SK-N-SH (cell line): ENCODE measurements at regions not wholly inside any gene's neighbourhood (a gene's known extent, or its start where the extent isn't known, plus 50 kb on each side); places are given as distances from the start of the nearest gene placed in this dataset.

Experiments
- CTCF ChIA-PET: fragments of 300-600, 350-600 bp; formaldehyde crosslinking; extraction: SDS; loops from one replicate; lab custom pipeline; 2021; lab: Yijun Ruan, JAX
- POLR2A ChIA-PET: fragments of 350-600 bp; sonication (Branson Sonifier 250); formaldehyde crosslinking; extraction: SDS; loops from one replicate; lab custom pipeline; 2020; ENCODE audit warnings: antibody characterized with exemption, inconsistent platforms; lab: Yijun Ruan, JAX
- DNase-seq: peaks from one replicate; pipeline ENCODE4 v3.0.0; 2012
- H2AFZ ChIP-seq: fragments of 200-600 bp; sonication (generic); 2 replicates; pipeline ENCODE4 v1.8.1; 2016; ENCODE audit warnings: antibody characterized with exemption, mild to moderate bottlenecking, low read depth
- H3F3A ChIP-seq: fragments of 200-600 bp; sonication (generic); replicated peaks from 2 replicates; pipeline ENCODE3; 2016; ENCODE audit warnings: antibody characterized with exemption, mild to moderate bottlenecking; ENCODE audit not compliant: insufficient read depth
- H3K27ac ChIP-seq, 2 experiments: fragments of 200-500 bp in 1 of 2; fragments of 200-600 bp in 1 of 2; sonication (Bioruptor generic) in 1 of 2; sonication (generic), shearing (Covaris generic) in 1 of 2; 2 replicates each; pipeline versions ENCODE4 v1.5.1 to v1.6.1; 2014 to 2016; ENCODE audit warnings: low read depth in 2 of 2, inconsistent platforms in 1 of 2, low read length in 1 of 2, mild to moderate bottlenecking in 1 of 2, mixed read lengths in 1 of 2
- H3K27me3 ChIP-seq: fragments of 200-600 bp; sonication (generic), shearing (Covaris generic); 2 replicates; pipeline ENCODE4 v1.6.1; 2016; ENCODE audit warnings: mixed run types; ENCODE audit not compliant: insufficient read depth
- H3K36me3 ChIP-seq, 2 experiments: fragments of 200-500 bp in 1 of 2; fragments of 200-600 bp in 1 of 2; sonication (Bioruptor generic) in 1 of 2; sonication (generic) in 1 of 2; replicated peaks in 1 of 2; 2 replicates each; pipeline versions ENCODE3 to v1.5.1; 2014 to 2016; ENCODE audit warnings: low read length in 1 of 2, mild to moderate bottlenecking in 1 of 2; ENCODE audit not compliant: insufficient read depth in 2 of 2, control insufficient read depth in 1 of 2
- H3K4me1 ChIP-seq, 2 experiments: fragments of 200-500 bp in 1 of 2; fragments of 200-600 bp in 1 of 2; sonication (Bioruptor generic) in 1 of 2; sonication (generic), shearing (Covaris generic) in 1 of 2; 2 replicates each; pipeline versions ENCODE4 v1.5.1 to v1.6.1; 2014 to 2016; ENCODE audit warnings: low read depth in 1 of 2, low read length in 1 of 2, mixed run types in 1 of 2; ENCODE audit not compliant: insufficient read depth in 2 of 2, control insufficient read depth in 1 of 2
- H3K4me2 ChIP-seq: fragments of 200-600 bp; sonication (generic), shearing (Covaris generic); 2 replicates; pipeline ENCODE4 v1.6.1; 2017; ENCODE audit warnings: mixed run types
- H3K4me3 ChIP-seq, 2 experiments: fragments of 200-500 bp in 1 of 2; fragments of 200-600 bp in 1 of 2; sonication (Bioruptor generic) in 1 of 2; sonication (generic), shearing (Covaris generic) in 1 of 2; 2 replicates each; pipeline versions ENCODE4 v1.5.1 to v1.8.1; 2014 to 2016; ENCODE audit warnings: low read depth in 2 of 2, inconsistent platforms in 1 of 2, low read length in 1 of 2, mild to moderate bottlenecking in 1 of 2, mixed read lengths in 1 of 2, moderate library complexity in 1 of 2
- H3K79me2 ChIP-seq: fragments of 200-600 bp; sonication (generic); 2 replicates; pipeline ENCODE4 v1.8.1; 2017; ENCODE audit warnings: mild to moderate bottlenecking; ENCODE audit not compliant: insufficient read depth
- H3K9ac ChIP-seq: fragments of 200-600 bp; sonication (generic); 2 replicates; pipeline ENCODE4 v1.6.1; 2017; ENCODE audit warnings: mixed run types
- H3K9me2 ChIP-seq: fragments of 200-600 bp; sonication (generic); 2 replicates; pipeline ENCODE4 v1.6.1; 2017; ENCODE audit warnings: mixed run types
- H3K9me3 ChIP-seq: fragments of 200-600 bp; sonication (generic); 2 replicates; pipeline ENCODE4 v1.6.1; 2017; ENCODE audit warnings: mixed run types, mild to moderate bottlenecking, moderate library complexity
- H4K20me1 ChIP-seq: fragments of 200-600 bp; sonication (generic); 2 replicates; pipeline ENCODE4 v1.6.1; 2017; ENCODE audit warnings: mild to moderate bottlenecking, mixed run types; ENCODE audit not compliant: insufficient read depth
- EZH2phosphoT487 ChIP-seq: fragments of 200-600 bp; sonication (generic); IDR thresholded peaks from 2 replicates; pipeline ENCODE4 v1.6.1; 2017; ENCODE audit warnings: low read depth, mixed run types, mild to moderate bottlenecking, antibody characterized with exemption, moderate library complexity, borderline replicate concordance
- FOSL2 ChIP-seq: IDR thresholded peaks from 2 replicates; pipeline ENCODE4 v1.4.0; 2012; ENCODE audit warnings: low read depth, mild to moderate bottlenecking, moderate library complexity, borderline replicate concordance
- FOXJ3 ChIP-seq: sonication (generic); formaldehyde crosslinking; IDR thresholded peaks from 2 replicates; pipeline ENCODE4 v1.5.1; 2020; ENCODE audit warnings: mild to moderate bottlenecking, missing genetic modification reagents
- IRF3 ChIP-seq: fragments of 150-350 bp; IDR thresholded peaks from 2 replicates; pipeline ENCODE4 v1.6.1; 2016; ENCODE audit warnings: mild to moderate bottlenecking, low read depth, low read length
- JUND ChIP-seq: IDR thresholded peaks from 2 replicates; pipeline ENCODE4 v1.4.0; 2012
- MEF2A ChIP-seq: IDR thresholded peaks from 2 replicates; pipeline ENCODE4 v1.4.0; 2012; ENCODE audit warnings: low read depth, borderline replicate concordance
- MXI1 ChIP-seq: IDR thresholded peaks from 2 replicates; pipeline ENCODE4 v1.6.1; 2012; ENCODE audit warnings: mild to moderate bottlenecking, low read depth, low read length, improper control_type of control experiment
- NFIC ChIP-seq: IDR thresholded peaks from 2 replicates; pipeline ENCODE4 v1.4.0; 2012; ENCODE audit warnings: borderline replicate concordance
- NRF1 ChIP-seq: IDR thresholded peaks from 2 replicates; pipeline ENCODE4 v1.6.1; 2012; ENCODE audit warnings: low read depth, mild to moderate bottlenecking, low read length
- PBX3 ChIP-seq: IDR thresholded peaks from 2 replicates; pipeline ENCODE4; 2012
- POLR2AphosphoS5 ChIP-seq: IDR thresholded peaks from 2 replicates; pipeline ENCODE4 v1.6.1; 2012; ENCODE audit warnings: low read depth, low read length
- RAD21 ChIP-seq: IDR thresholded peaks from 2 replicates; pipeline ENCODE4 v1.6.1; 2012; ENCODE audit warnings: mild to moderate bottlenecking, low read length
- RFX5 ChIP-seq: IDR thresholded peaks from 2 replicates; pipeline ENCODE4 v1.6.1; 2012; ENCODE audit warnings: mild to moderate bottlenecking, improper control_type of control experiment, low read length
- RXRA ChIP-seq: IDR thresholded peaks from 2 replicates; pipeline ENCODE4 v1.4.0; 2012; ENCODE audit warnings: low read depth, mild to moderate bottlenecking, borderline replicate concordance
- TAF1 ChIP-seq: IDR thresholded peaks from 2 replicates; pipeline ENCODE4 v1.6.1; 2012; ENCODE audit warnings: low read depth, mild to moderate bottlenecking, low read length, moderate library complexity, borderline replicate concordance
- TCF12 ChIP-seq: IDR thresholded peaks from 2 replicates; pipeline ENCODE4 v1.4.0; 2012
- TEAD4 ChIP-seq: IDR thresholded peaks from 2 replicates; pipeline ENCODE4 v1.4.0; 2012; ENCODE audit warnings: mild to moderate bottlenecking, borderline replicate concordance; ENCODE audit not compliant: insufficient read depth
- YY1 ChIP-seq: IDR thresholded peaks from 2 replicates; pipeline ENCODE4 v1.4.0; 2012; ENCODE audit warnings: low read depth, mild to moderate bottlenecking
- ZBTB33 ChIP-seq: IDR thresholded peaks from 2 replicates; pipeline ENCODE4 v1.4.0; 2012; ENCODE audit warnings: low read depth, borderline replicate concordance
- WGBS: methylation state at CpG from one replicate; pipeline ENCODE4 v1.1.6; 2017; ENCODE audit warnings: low lambda C conversion rate; 5-methylcytosine and 5-hydroxymethylcytosine counted together
- TF ChIP-seq, protein P1 (sequence below): fragments of 200-600 bp; sonication (generic); IDR thresholded peaks from 2 replicates; pipeline ENCODE4 v1.6.1; 2017; ENCODE audit warnings: antibody characterized with exemption, mild to moderate bottlenecking, moderate library complexity

GRCh38 chr18:68467957-68468356 is 247.0 kb downstream of the TMX3 start:
- H3K4me1 ChIP-seq = peaks cover 0 to 4% of the 10 kb centered on the region in 2 experiments; a peak in 2 of 4 replicates
- DNase-seq = peak; percentile 17
- no peaks in the 10 kb centered on the region for H3K27me3 ChIP-seq
- no peaks in the 10 kb centered on the region for H3K9me3 ChIP-seq
- H3K9me2 ChIP-seq = no peaks in the 10 kb centered on the region
- CTCF ChIA-PET = interaction anchor here (0.7 to 1.0 kb wide), 2 partner anchors 15 to 155 kb away, joined by 3 read pairs; no protein-coding TSS in a partner anchor
- 0 out of 2 replicates have a peak overlapping the region, but pooled peaks have one; percentile 6 for H2AFZ ChIP-seq
- no peaks in the 10 kb centered on the region for H4K20me1 ChIP-seq
- no peak overlapping the region for H3K9ac ChIP-seq
- no peak overlapping the region; a peak in 1 of 4 replicates for H3K4me3 ChIP-seq
- WGBS = 27% methylated on average over 4 of the region's 4 CpGs
- H3K79me2 ChIP-seq = no peaks in the 10 kb centered on the region
- no peaks in the 10 kb centered on the region for H3K36me3 ChIP-seq
- no peak overlapping the region; a peak in 1 of 4 replicates for H3K27ac ChIP-seq
- H3K4me2 ChIP-seq = no peak overlapping the region
- no peak for TF ChIP-seq MEF2A
- no peak for TF ChIP-seq EZH2phosphoT487
- TF ChIP-seq RAD21 = no peak
- TF ChIP-seq MXI1 = no peak
- no peak for TF ChIP-seq RFX5
- H3F3A ChIP-seq = no peaks in the 10 kb centered on the region
- POLR2A ChIA-PET = no interaction called here

DNA sequence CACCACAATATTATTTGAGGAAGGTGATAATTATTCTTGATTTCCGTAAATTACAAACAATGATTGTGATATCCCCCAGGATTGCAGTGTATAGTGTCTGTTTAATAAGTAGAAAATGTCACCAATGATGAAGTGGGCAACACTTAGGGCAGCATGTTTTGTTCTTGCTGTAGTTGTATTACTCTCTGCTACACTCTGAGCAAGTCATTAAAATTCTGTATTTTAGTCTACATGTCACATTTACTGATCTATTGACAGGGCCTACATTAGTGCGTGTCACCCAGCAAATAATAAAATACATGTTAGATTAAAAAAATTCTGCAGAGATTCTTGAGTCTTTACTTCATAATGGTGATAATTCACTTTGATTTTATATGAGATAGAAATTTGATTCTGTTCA is 247.6 kb downstream of the TMX3 start:
- Histone ChIP-seq H3K9me3 (no peaks in the 10 kb centered on the region), H3K4me1 (peaks cover 0 to 4% of the 10 kb centered on the region in 2 experiments; a peak in 2 of 4 replicates), H3K27me3 (no peaks in the 10 kb centered on the region), H3K9me2 (no peaks in the 10 kb centered on the region), H3K27ac (no peak overlapping the region), H3K4me2 (no peak overlapping the region), H4K20me1 (no peaks in the 10 kb centered on the region), H2AFZ (no peak overlapping the region), H3F3A (no peaks in the 10 kb centered on the region), H3K9ac (no peak overlapping the region), H3K36me3 (no peaks in the 10 kb centered on the region), H3K4me3 (no peak overlapping the region), H3K79me2 (no peaks in the 10 kb centered on the region)
- WGBS = 71% methylated on average over 2 of the region's 2 CpGs
- CTCF ChIA-PET = no interaction called here
- DNase-seq = no peak
- TF ChIP-seq YY1 (no peak), FOXJ3 (CRISPR knock-in tag) (no peak), TEAD4 (no peak), FOSL2 (no peak), NRF1 (no peak), NFIC (no peak), POLR2AphosphoS5 (no peak), TAF1 (no peak), JUND (no peak), RXRA (no peak), RFX5 (no peak), TCF12 (no peak), PBX3 (no peak), IRF3 (no peak), ZBTB33 (no peak)
- TF ChIP-seq, protein P1, sequence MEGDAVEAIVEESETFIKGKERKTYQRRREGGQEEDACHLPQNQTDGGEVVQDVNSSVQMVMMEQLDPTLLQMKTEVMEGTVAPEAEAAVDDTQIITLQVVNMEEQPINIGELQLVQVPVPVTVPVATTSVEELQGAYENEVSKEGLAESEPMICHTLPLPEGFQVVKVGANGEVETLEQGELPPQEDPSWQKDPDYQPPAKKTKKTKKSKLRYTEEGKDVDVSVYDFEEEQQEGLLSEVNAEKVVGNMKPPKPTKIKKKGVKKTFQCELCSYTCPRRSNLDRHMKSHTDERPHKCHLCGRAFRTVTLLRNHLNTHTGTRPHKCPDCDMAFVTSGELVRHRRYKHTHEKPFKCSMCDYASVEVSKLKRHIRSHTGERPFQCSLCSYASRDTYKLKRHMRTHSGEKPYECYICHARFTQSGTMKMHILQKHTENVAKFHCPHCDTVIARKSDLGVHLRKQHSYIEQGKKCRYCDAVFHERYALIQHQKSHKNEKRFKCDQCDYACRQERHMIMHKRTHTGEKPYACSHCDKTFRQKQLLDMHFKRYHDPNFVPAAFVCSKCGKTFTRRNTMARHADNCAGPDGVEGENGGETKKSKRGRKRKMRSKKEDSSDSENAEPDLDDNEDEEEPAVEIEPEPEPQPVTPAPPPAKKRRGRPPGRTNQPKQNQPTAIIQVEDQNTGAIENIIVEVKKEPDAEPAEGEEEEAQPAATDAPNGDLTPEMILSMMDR = no peak
- POLR2A ChIA-PET = no interaction called here
